ENCODE measurements at regions not wholly inside any gene's neighbourhood (a gene's known extent, or its start where the extent isn't known, plus 50 kb on each side); places are given as distances from the start of the nearest gene placed in this dataset.

- TF ChIP-seq CTCF (IDR thresholded peaks at IDR 0.05) (no peak), POLR2A (IDR thresholded peaks at IDR 0.05) (no peak)
Measured at GRCh38 chr5:163838738-163839137, 333.3 kb downstream of the MAT2B start.
